Activated B cell treated with CpG ODN at 0.5 μM for 24 hours (primary cell): ENCODE measurements at regions not wholly inside any gene's neighbourhood (a gene's known extent, or its start where the extent isn't known, plus 50 kb on each side); places are given as distances from the start of the nearest gene placed in this dataset.

Experiments
- ATAC-seq: fragments of 200-7000 bp; cut with Tn5 transposase; one replicate; pipeline ENCODE4 v1.10.0; 2021; ENCODE audit warnings: low read depth, mild to moderate bottlenecking, moderate library complexity
- CTCF ChIA-PET: fragments of 350-600 bp; sonication (Branson Sonifier 250); formaldehyde crosslinking; loops from one replicate; lab custom pipeline; 2021; ENCODE audit warnings: antibody characterized with exemption; lab: Charles Lee
- POLR2A ChIA-PET: fragments of 350-600 bp; sonication (Branson Sonifier 250); formaldehyde crosslinking; loops from one replicate; lab custom pipeline; 2021; ENCODE audit warnings: antibody characterized with exemption; lab: Charles Lee
- DNase-seq: peaks from one replicate; pipeline ENCODE4 v3.0.0; 2022
- H3K27ac Mint-ChIP-seq: one replicate; pipeline ENCODE4 v1.8.0; 2020; ENCODE audit warnings: mixed read lengths
- H3K27me3 Mint-ChIP-seq: one replicate; pipeline ENCODE4 v1.8.0; 2021; ENCODE audit warnings: mixed read lengths
- H3K36me3 Mint-ChIP-seq: one replicate; pipeline ENCODE4 v1.8.0; 2021; ENCODE audit warnings: low read depth, mixed read lengths
- H3K4me1 Mint-ChIP-seq: one replicate; pipeline ENCODE4 v1.8.0; 2021; ENCODE audit warnings: mixed read lengths
- H3K4me3 Mint-ChIP-seq: one replicate; pipeline ENCODE4 v1.8.0; 2020; ENCODE audit warnings: mild to moderate bottlenecking, mixed read lengths
- H3K9me3 Mint-ChIP-seq: one replicate; pipeline ENCODE4 v1.8.0; 2020; ENCODE audit warnings: mixed read lengths
- CTCF ChIP-seq: fragments of 200-600 bp; IDR thresholded peaks from one replicate; pipeline ENCODE4 v1.8.0; 2022; ENCODE audit warnings: antibody characterized with exemption, mild to moderate bottlenecking
- intact Hi-C: fragments of 100-400 bp; cut with micrococcal nuclease; formaldehyde crosslinking; loops from one replicate; pipeline ENCODE4 v1.15.1; 2024

GRCh38 chr12:19882346-19882745, 443.1 kb downstream of the AEBP2 start:
- POLR2A ChIA-PET, result no interaction called here
- DNase-seq (no peak), ATAC-seq (no peak)
- Mint-ChIP-seq H3K9me3 (peaks cover 12% of the 10 kb centered on the region), H3K36me3 (no peaks in the 10 kb centered on the region), H3K4me1 (no peaks in the 10 kb centered on the region), H3K4me3 (no peak overlapping the region), H3K27me3 (no peaks in the 10 kb centered on the region), H3K27ac (no peak overlapping the region)
- intact Hi-C loops, result no loop called here
- TF ChIP-seq CTCF, result no peak
- CTCF ChIA-PET, result no interaction called here

DNA sequence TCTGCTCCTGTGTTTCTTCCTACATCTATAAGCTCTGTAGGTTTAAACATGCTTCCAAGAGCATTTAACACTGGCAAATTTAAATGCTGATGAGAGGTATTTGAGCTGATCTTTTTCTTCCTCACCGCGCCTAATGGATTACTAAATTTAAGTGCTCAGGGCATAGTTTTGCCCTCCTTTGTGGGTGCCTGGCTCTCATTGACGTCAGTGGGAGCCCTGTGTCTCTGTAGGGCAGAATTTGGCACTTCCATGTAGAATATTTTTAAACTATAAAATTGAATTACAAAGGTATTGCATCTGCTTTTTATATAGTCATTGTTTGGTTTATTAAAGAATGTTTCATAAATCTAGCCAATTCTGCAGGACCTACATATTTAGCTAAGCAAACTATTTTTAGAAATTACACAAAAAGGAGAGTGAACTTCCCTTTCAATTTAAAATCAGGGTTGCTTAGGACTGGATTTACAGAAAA, 444.8 kb downstream of the AEBP2 start:
- Mint-ChIP-seq H3K27ac (no peak overlapping the region), H3K36me3 (no peaks in the 10 kb centered on the region), H3K4me3 (no peak overlapping the region), H3K4me1 (no peaks in the 10 kb centered on the region), H3K9me3 (peaks cover 12% of the 10 kb centered on the region), H3K27me3 (no peaks in the 10 kb centered on the region)
- DNase-seq (no peak), ATAC-seq (no peak)
- TF ChIP-seq CTCF, result no peak
- ChIA-PET POLR2A (no interaction called here), CTCF (no interaction called here)
- intact Hi-C loops, result no loop called here

DNA sequence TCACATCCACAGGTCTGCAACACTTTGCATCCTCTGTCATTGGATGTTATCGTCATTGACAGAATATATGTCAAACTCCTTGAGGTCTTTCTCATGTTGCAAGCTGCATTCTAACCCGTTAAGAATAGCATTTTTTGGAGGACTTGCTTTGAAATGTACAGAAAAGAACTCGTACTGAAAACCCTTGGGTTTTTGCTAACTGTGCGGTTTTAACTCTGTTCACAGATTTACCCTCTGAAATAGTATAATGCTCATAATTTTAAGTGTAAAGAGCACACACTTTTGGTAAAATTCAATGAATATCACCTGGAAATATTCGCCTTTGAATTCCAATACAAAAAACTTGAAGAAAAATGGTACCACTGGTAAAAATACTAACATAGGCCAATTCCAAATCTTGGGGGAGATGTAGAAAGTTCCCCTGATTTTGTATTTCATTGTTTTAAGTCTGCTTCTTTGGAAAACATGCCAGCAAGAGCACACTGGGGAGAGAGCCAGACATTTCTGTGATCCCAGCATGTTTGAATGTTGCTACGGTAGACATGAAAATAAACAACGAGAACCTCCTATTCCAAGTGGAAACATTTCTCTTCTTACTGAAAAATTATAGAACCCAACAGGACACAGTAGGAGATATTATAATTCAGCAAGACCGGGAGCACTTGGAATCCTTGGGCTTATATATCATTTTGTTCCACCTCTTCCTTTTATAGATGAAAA, 446.0 kb downstream of the AEBP2 start:
- intact Hi-C loops, result no loop called here
- H3K4me3 Mint-ChIP-seq, result no peak overlapping the region
- no peak for TF ChIP-seq CTCF
- no peak for ATAC-seq
- CTCF ChIA-PET, result no interaction called here
- POLR2A ChIA-PET, result no interaction called here
- H3K4me1 Mint-ChIP-seq, result no peaks in the 10 kb centered on the region
- H3K27me3 Mint-ChIP-seq, result no peaks in the 10 kb centered on the region
- H3K36me3 Mint-ChIP-seq, result no peaks in the 10 kb centered on the region
- no peak for DNase-seq
- peaks cover 12% of the 10 kb centered on the region for H3K9me3 Mint-ChIP-seq
- no peak overlapping the region for H3K27ac Mint-ChIP-seq

DNA sequence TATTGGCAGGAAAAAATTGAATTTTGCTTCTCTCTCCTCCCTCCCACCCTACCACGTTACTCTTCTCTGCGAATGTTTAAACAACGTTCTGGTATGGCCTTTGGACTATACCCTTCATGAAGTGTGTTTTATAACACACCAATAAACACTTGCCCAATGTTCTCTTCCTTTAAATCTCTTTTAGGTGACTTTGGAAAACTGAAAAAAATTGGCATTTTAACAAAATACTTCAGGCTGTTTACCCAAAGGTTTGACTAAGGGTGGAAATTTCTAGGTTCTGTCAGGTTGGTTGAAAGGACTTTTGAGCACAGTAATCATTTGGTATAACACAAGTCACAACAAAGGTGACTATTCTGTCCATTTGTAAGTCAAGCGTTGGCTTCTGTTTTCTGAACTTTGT, 446.8 kb downstream of the AEBP2 start:
- Mint-ChIP-seq H3K9me3 (peaks cover 9% of the 10 kb centered on the region), H3K4me3 (no peak overlapping the region), H3K4me1 (no peaks in the 10 kb centered on the region), H3K36me3 (no peaks in the 10 kb centered on the region), H3K27ac (no peak overlapping the region), H3K27me3 (no peaks in the 10 kb centered on the region)
- ChIA-PET POLR2A (no interaction called here), CTCF (no interaction called here)
- ATAC-seq (no peak), DNase-seq (no peak)
- intact Hi-C loops, result no loop called here
- TF ChIP-seq CTCF, result no peak

- no peak overlapping the region for H3K4me3 Mint-ChIP-seq
- POLR2A ChIA-PET, result no interaction called here
Measured at GRCh38 chr12:19886639-19887064, 447.4 kb downstream of the AEBP2 start.

More at GRCh38 chr12:19886639-19887064, 447.4 kb downstream of the AEBP2 start:
- Mint-ChIP-seq H3K27ac (no peak overlapping the region), H3K4me1 (no peaks in the 10 kb centered on the region), H3K27me3 (no peaks in the 10 kb centered on the region), H3K9me3 (peaks cover 8% of the 10 kb centered on the region), H3K36me3 (no peaks in the 10 kb centered on the region)
- CTCF ChIA-PET, result no interaction called here
- no peak for TF ChIP-seq CTCF
- intact Hi-C loops, result no loop called here
- ATAC-seq, result no peak
- DNase-seq, result no peak
